Type B pancreatic cell (in vitro differentiated cells): ENCODE measurements at regions not wholly inside any gene's neighbourhood (a gene's known extent, or its start where the extent isn't known, plus 50 kb on each side); places are given as distances from the start of the nearest gene placed in this dataset.

Experiments
- DNase-seq: peaks from one replicate; pipeline ENCODE4 v3.0.0; 2021; ENCODE audit warnings: mixed read lengths; ENCODE audit not compliant: unreplicated experiment; ENCODE audit errors: extremely low spot score
- H3K27ac Mint-ChIP-seq: 2 replicates; pipeline ENCODE4 v1.8.0; 2021; ENCODE audit warnings: mild to moderate bottlenecking, mixed read lengths
- H3K27me3 Mint-ChIP-seq: 2 replicates; pipeline ENCODE4 v1.8.0; 2021; ENCODE audit warnings: mixed read lengths
- H3K36me3 Mint-ChIP-seq: 2 replicates; pipeline ENCODE4 v1.8.0; 2021; ENCODE audit warnings: mixed read lengths
- H3K4me1 Mint-ChIP-seq: one replicate; pipeline ENCODE4 v1.8.0; 2021; ENCODE audit warnings: mixed read lengths; ENCODE audit not compliant: unreplicated experiment
- H3K4me3 Mint-ChIP-seq: 2 replicates; pipeline ENCODE4 v1.8.0; 2021; ENCODE audit warnings: mild to moderate bottlenecking, mixed read lengths
- H3K9me3 Mint-ChIP-seq: 2 replicates; pipeline ENCODE4 v1.8.0; 2021; ENCODE audit warnings: mixed read lengths
- CTCF ChIP-seq: fragments of 200-600 bp; sonication (generic); conservative IDR thresholded peaks from 2 replicates; pipeline ENCODE4 v1.5.0; 2021; ENCODE audit warnings: antibody characterized with exemption, mild to moderate bottlenecking

GRCh38 chr1:62370594-62370993 lies 51.4 kb upstream of the KANK4 start:
- no peak for DNase-seq
- Mint-ChIP-seq H3K4me1 (no peaks in the 10 kb centered on the region), H3K4me3 (no peak overlapping the region), H3K36me3 (no peaks in the 10 kb centered on the region), H3K9me3 (no peaks in the 10 kb centered on the region), H3K27me3 (peaks cover 5% of the 10 kb centered on the region), H3K27ac (peak overlapping the region; percentile 7)
- TF ChIP-seq CTCF, result no peak

- no peak for TF ChIP-seq CTCF
- no peaks in the 10 kb centered on the region for H3K9me3 Mint-ChIP-seq
- no peak overlapping the region for H3K4me3 Mint-ChIP-seq
- no peak overlapping the region for H3K27ac Mint-ChIP-seq
- no peaks in the 10 kb centered on the region for H3K36me3 Mint-ChIP-seq
- no peaks in the 10 kb centered on the region for H3K4me1 Mint-ChIP-seq
- no peak for DNase-seq
- H3K27me3 Mint-ChIP-seq, result peaks cover 5% of the 10 kb centered on the region
These were observed 52.1 kb upstream of the KANK4 start for GRCh38 chr1:62371375-62371774.

- TF ChIP-seq CTCF, result no peak
- Mint-ChIP-seq H3K9me3 (no peaks in the 10 kb centered on the region), H3K4me1 (peaks cover 7% of the 10 kb centered on the region), H3K4me3 (no peak overlapping the region), H3K36me3 (no peaks in the 10 kb centered on the region), H3K27ac (no peak overlapping the region), H3K27me3 (peaks cover 5% of the 10 kb centered on the region)
- no peak for DNase-seq
These were observed 54.0 kb upstream of the KANK4 start for GRCh38 chr1:62373221-62373620.

GRCh38 chr1:62377043-62377562 lies 57.9 kb upstream of the KANK4 start:
- no peak for TF ChIP-seq CTCF
- Mint-ChIP-seq H3K9me3 (no peaks in the 10 kb centered on the region), H3K27ac (no peak overlapping the region), H3K36me3 (no peaks in the 10 kb centered on the region), H3K4me1 (peaks cover 7% of the 10 kb centered on the region), H3K27me3 (no peaks in the 10 kb centered on the region), H3K4me3 (no peak overlapping the region)
- no peak for DNase-seq

GRCh38 chr1:62380181-62380580 lies 56.7 kb upstream of the USP1 start:
- Mint-ChIP-seq H3K27me3 (no peaks in the 10 kb centered on the region), H3K4me3 (no peak overlapping the region), H3K4me1 (peaks cover 18% of the 10 kb centered on the region), H3K27ac (no peak overlapping the region), H3K36me3 (no peaks in the 10 kb centered on the region), H3K9me3 (no peaks in the 10 kb centered on the region)
- no peak for TF ChIP-seq CTCF
- DNase-seq, result no peak
